Esophagus muscularis mucosa (tissue), 4 donors: ENCODE measurements at regions not wholly inside any gene's neighbourhood (a gene's known extent, or its start where the extent isn't known, plus 50 kb on each side); places are given as distances from the start of the nearest gene placed in this dataset.

Experiments
- CTCF ChIP-seq, 3 experiments: fragments of 200-600 bp in 2 of 3; fragments of 450-650 bp in 1 of 3; sonication (generic) in 2 of 3; IDR thresholded peaks; one replicate each; pipeline ENCODE4 v1.5.1; 2017 to 2019; ENCODE audit warnings: antibody characterized with exemption in 3 of 3, mild to moderate bottlenecking in 2 of 3, moderate library complexity in 1 of 3
- EP300 ChIP-seq: sonication (generic); formaldehyde crosslinking; IDR thresholded peaks from one replicate; pipeline ENCODE4 v1.6.1; 2017; ENCODE audit warnings: antibody characterized with exemption
- POLR2A ChIP-seq: fragments of 450-650 bp; IDR thresholded peaks from one replicate; pipeline ENCODE4 v1.6.1; 2017; ENCODE audit warnings: antibody characterized with exemption, moderate library complexity, mild to moderate bottlenecking, low read depth
- POLR2AphosphoS5 ChIP-seq, 2 donors: sonication (generic); formaldehyde crosslinking; IDR thresholded peaks; one replicate each; pipeline ENCODE4 v1.6.1; 2017; ENCODE audit warnings: antibody characterized with exemption in 2 of 2

- no peak for TF ChIP-seq CTCF (IDR thresholded peaks at IDR 0.05)
- no peak for TF ChIP-seq EP300
- no peak for TF ChIP-seq POLR2A
- TF ChIP-seq POLR2AphosphoS5 (IDR thresholded peaks at IDR 0.05) = no peak
These were observed 391.3 kb downstream of the JRKL start for GRCh38 chr11:96781082-96781481.
